CD4-positive, alpha-beta T cell (primary cell): ENCODE measurements at regions not wholly inside any gene's neighbourhood (a gene's known extent, or its start where the extent isn't known, plus 50 kb on each side); places are given as distances from the start of the nearest gene placed in this dataset.

ENCODE experiments used
- ATAC-seq: fragments of 200-7000 bp; cut with Tn5 transposase; one replicate; pipeline ENCODE4 v1.10.0; 2022; ENCODE audit warnings: mild to moderate bottlenecking; ENCODE audit not compliant: poor library complexity
- CTCF ChIA-PET: fragments of 350-600 bp; sonication (Branson Sonifier 250); formaldehyde crosslinking; loops from one replicate; lab custom pipeline; 2021; ENCODE audit warnings: antibody characterized with exemption, inconsistent platforms; lab: Charles Lee
- POLR2A ChIA-PET: fragments of 350-600 bp; sonication (Branson Sonifier 250); formaldehyde crosslinking; loops from one replicate; lab custom pipeline; 2021; ENCODE audit warnings: antibody characterized with exemption, inconsistent platforms; lab: Charles Lee
- DNase-seq, 14 experiments: peaks; one replicate each; pipeline ENCODE4 v3.0.0-alpha.2; 2013 to 2020; ENCODE audit warnings: mixed read lengths in 2 of 14
- H3K27ac ChIP-seq, 2 donors: one replicate each; pipeline versions ENCODE4 v1.5.1 to v1.7.0; 2013; ENCODE audit warnings: low read length in 2 of 2, low read depth in 1 of 2, mild to moderate bottlenecking in 1 of 2
- H3K27me3 ChIP-seq, 2 experiments: 1 replicate in 1 of 2; 2 replicates in 1 of 2; pipeline versions ENCODE4 v1.6.1 to v1.7.0; 2013; ENCODE audit warnings: low read length in 2 of 2, control low read depth in 1 of 2, mild to moderate bottlenecking in 1 of 2, moderate library complexity in 1 of 2; ENCODE audit not compliant: insufficient read depth in 2 of 2, control insufficient read depth in 1 of 2
- H3K36me3 ChIP-seq: one replicate; pipeline ENCODE4 v1.6.1; 2013; ENCODE audit warnings: low read length, control low read depth; ENCODE audit not compliant: insufficient read depth
- H3K4me1 ChIP-seq: one replicate; pipeline ENCODE4 v1.6.1; 2013; ENCODE audit warnings: low read length, control low read depth; ENCODE audit not compliant: insufficient read depth
- H3K4me3 ChIP-seq: one replicate; pipeline ENCODE4 v1.5.1; 2013; ENCODE audit warnings: mild to moderate bottlenecking, low read length, moderate library complexity
- H3K9me3 ChIP-seq, 2 experiments: 1 replicate in 1 of 2; 2 replicates in 1 of 2; pipeline versions ENCODE4 v1.6.1 to v1.7.0; 2013; ENCODE audit warnings: low read length in 2 of 2, mild to moderate bottlenecking in 2 of 2, control low read depth in 1 of 2, moderate library complexity in 1 of 2; ENCODE audit not compliant: control insufficient read depth in 1 of 2, insufficient read depth in 1 of 2
- H3K27ac Mint-ChIP-seq: one replicate; pipeline ENCODE4 v1.8.0; 2020; ENCODE audit warnings: mixed read lengths
- H3K27me3 Mint-ChIP-seq: one replicate; pipeline ENCODE4 v1.8.0; 2021; ENCODE audit warnings: mixed read lengths
- H3K36me3 Mint-ChIP-seq: one replicate; pipeline ENCODE4 v1.8.0; 2021; ENCODE audit warnings: low read depth, mixed read lengths
- H3K4me1 Mint-ChIP-seq: one replicate; pipeline ENCODE4 v1.8.0; 2021; ENCODE audit warnings: low read depth, mixed read lengths
- H3K4me3 Mint-ChIP-seq: one replicate; pipeline ENCODE4 v1.8.0; 2020; ENCODE audit warnings: mild to moderate bottlenecking, mixed read lengths
- H3K9me3 Mint-ChIP-seq: one replicate; pipeline ENCODE4 v1.8.0; 2020; ENCODE audit warnings: mixed read lengths
- intact Hi-C, 2 experiments: fragments of 100-400 bp; cut with DNase I in 1 of 2; cut with micrococcal nuclease in 1 of 2; formaldehyde crosslinking; loops; one replicate each; pipeline versions ENCODE4 v1.15.1 to v1.9.0; 2023 to 2025; cut with DNase I, micrococcal nuclease
- TF ChIP-seq, protein P1 (sequence below): fragments of 200-600 bp; IDR thresholded peaks from one replicate; pipeline ENCODE4 v1.8.0; 2022; ENCODE audit warnings: antibody characterized with exemption, mild to moderate bottlenecking

GRCh38 chr10:130359711-130360110 lies 223.5 kb downstream of the GLRX3 start:
- no peak overlapping the region for H3K27ac ChIP-seq
- H3K27me3 ChIP-seq: no peaks in the 10 kb centered on the region
- ChIA-PET CTCF (no interaction called here), POLR2A (no interaction called here)
- H3K9me3 Mint-ChIP-seq: no peaks in the 10 kb centered on the region
- H3K4me3 Mint-ChIP-seq: no peak overlapping the region
- TF ChIP-seq, protein P1, sequence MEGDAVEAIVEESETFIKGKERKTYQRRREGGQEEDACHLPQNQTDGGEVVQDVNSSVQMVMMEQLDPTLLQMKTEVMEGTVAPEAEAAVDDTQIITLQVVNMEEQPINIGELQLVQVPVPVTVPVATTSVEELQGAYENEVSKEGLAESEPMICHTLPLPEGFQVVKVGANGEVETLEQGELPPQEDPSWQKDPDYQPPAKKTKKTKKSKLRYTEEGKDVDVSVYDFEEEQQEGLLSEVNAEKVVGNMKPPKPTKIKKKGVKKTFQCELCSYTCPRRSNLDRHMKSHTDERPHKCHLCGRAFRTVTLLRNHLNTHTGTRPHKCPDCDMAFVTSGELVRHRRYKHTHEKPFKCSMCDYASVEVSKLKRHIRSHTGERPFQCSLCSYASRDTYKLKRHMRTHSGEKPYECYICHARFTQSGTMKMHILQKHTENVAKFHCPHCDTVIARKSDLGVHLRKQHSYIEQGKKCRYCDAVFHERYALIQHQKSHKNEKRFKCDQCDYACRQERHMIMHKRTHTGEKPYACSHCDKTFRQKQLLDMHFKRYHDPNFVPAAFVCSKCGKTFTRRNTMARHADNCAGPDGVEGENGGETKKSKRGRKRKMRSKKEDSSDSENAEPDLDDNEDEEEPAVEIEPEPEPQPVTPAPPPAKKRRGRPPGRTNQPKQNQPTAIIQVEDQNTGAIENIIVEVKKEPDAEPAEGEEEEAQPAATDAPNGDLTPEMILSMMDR: no peak
- no peak overlapping the region for H3K27ac Mint-ChIP-seq
- no peak for DNase-seq
- no peaks in the 10 kb centered on the region for H3K36me3 Mint-ChIP-seq
- no peak overlapping the region for H3K4me3 ChIP-seq
- H3K4me1 Mint-ChIP-seq: no peaks in the 10 kb centered on the region
- no peaks in the 10 kb centered on the region for H3K36me3 ChIP-seq
- H3K4me1 ChIP-seq: no peaks in the 10 kb centered on the region
- peaks cover 0 to 54% of the 10 kb centered on the region in 2 experiments for H3K9me3 ChIP-seq
- intact Hi-C loops: no loop called here
- no peaks in the 10 kb centered on the region for H3K27me3 Mint-ChIP-seq
- no peak for ATAC-seq

GRCh38 chr10:130360826-130361311 lies 224.7 kb downstream of the GLRX3 start:
- CTCF ChIA-PET: no interaction called here
- no peak overlapping the region for H3K4me3 ChIP-seq
- H3K4me3 Mint-ChIP-seq: no peak overlapping the region
- no peak overlapping the region for H3K27ac Mint-ChIP-seq
- H3K27ac ChIP-seq: no peak overlapping the region
- ATAC-seq (no peak), DNase-seq (no peak)
- TF ChIP-seq, protein P1: no peak
- peaks cover 0 to 44% of the 10 kb centered on the region in 2 experiments for H3K9me3 ChIP-seq
- H3K4me1 Mint-ChIP-seq: no peaks in the 10 kb centered on the region
- intact Hi-C loops: no loop called here
- H3K36me3 ChIP-seq: no peaks in the 10 kb centered on the region
- H3K9me3 Mint-ChIP-seq: no peaks in the 10 kb centered on the region
- no peaks in the 10 kb centered on the region for H3K27me3 ChIP-seq
- H3K4me1 ChIP-seq: no peaks in the 10 kb centered on the region
- POLR2A ChIA-PET: no interaction called here
- H3K36me3 Mint-ChIP-seq: no peaks in the 10 kb centered on the region
- H3K27me3 Mint-ChIP-seq: no peaks in the 10 kb centered on the region

- DNase-seq (no peak), ATAC-seq (no peak)
- CTCF ChIA-PET: no interaction called here
- H3K9me3 ChIP-seq: peaks cover 0 to 44% of the 10 kb centered on the region in 2 experiments
- TF ChIP-seq, protein P1: no peak
- Mint-ChIP-seq H3K4me1 (no peaks in the 10 kb centered on the region), H3K4me3 (no peak overlapping the region), H3K27ac (no peak overlapping the region), H3K36me3 (no peaks in the 10 kb centered on the region), H3K9me3 (no peaks in the 10 kb centered on the region), H3K27me3 (no peaks in the 10 kb centered on the region)
- intact Hi-C loops: no loop called here
- no peak overlapping the region for H3K4me3 ChIP-seq
- H3K27me3 ChIP-seq: no peaks in the 10 kb centered on the region
- POLR2A ChIA-PET: no interaction called here
- no peaks in the 10 kb centered on the region for H3K4me1 ChIP-seq
- H3K27ac ChIP-seq: no peak overlapping the region
- H3K36me3 ChIP-seq: no peaks in the 10 kb centered on the region
Measured at GRCh38 chr10:130361351-130362105, 225.3 kb downstream of the GLRX3 start.
